ENCODE measurements at regions not wholly inside any gene's neighbourhood (a gene's known extent, or its start where the extent isn't known, plus 50 kb on each side); places are given as distances from the start of the nearest gene placed in this dataset.

GRCh38 chr20:57999465-58000111 lies 228.9 kb downstream of the ANKRD60 start:
- no peak for TF ChIP-seq POLR2A (IDR thresholded peaks at IDR 0.05; ENCODE audit: low read depth, low read length)
- TF ChIP-seq POU2F2 (IDR thresholded peaks at IDR 0.05; ENCODE audit: low read depth, low read length), result no peak
- TF ChIP-seq POLR2AphosphoS5 (IDR thresholded peaks at IDR 0.05; ENCODE audit: low read depth, low read length), result no peak
- no peak for TF ChIP-seq TAF1 (IDR thresholded peaks at IDR 0.05; ENCODE audit: low read depth, low read length)

All from GM12891 (cell line).